PC-9 (cell line): ENCODE measurements at regions not wholly inside any gene's neighbourhood (a gene's known extent, or its start where the extent isn't known, plus 50 kb on each side); places are given as distances from the start of the nearest gene placed in this dataset.
A peak's percentile ranks its signal among the peaks of the same experiment; 100 is the strongest.

Experiments
- BruUV-seq: library from RNA; stranded (reverse); fragments of 400-500 nt; replicated peaks from 2 replicates; lab custom pipeline; 2021; lab: Mats Ljungman, UMichigan
- CTCF ChIA-PET: fragments of 300-600 bp; sonication (Branson Sonifier 250); formaldehyde crosslinking; loops from one replicate; lab custom pipeline; 2022; ENCODE audit warnings: antibody characterized with exemption; lab: Charles Lee
- POLR2A ChIA-PET: fragments of 300-600 bp; sonication (Branson Sonifier 250); formaldehyde crosslinking; loops from one replicate; lab custom pipeline; 2022; ENCODE audit warnings: antibody characterized with exemption; ENCODE audit not compliant: unreplicated experiment; lab: Charles Lee
- DNase-seq, 2 experiments: peaks; one replicate each; pipeline versions ENCODE4 v3.0.0 to v3.0.0-alpha.2; 2015 to 2022; ENCODE audit warnings: mixed read lengths in 1 of 2
- H2AFZ ChIP-seq: fragments of 200-600 bp; sonication (generic); 2 replicates; pipeline ENCODE4 v1.8.1; 2017; ENCODE audit warnings: antibody characterized with exemption
- H3F3A ChIP-seq: fragments of 200-600 bp; sonication (generic); 2 replicates; pipeline ENCODE4 v1.8.1; 2017; ENCODE audit warnings: antibody characterized with exemption, mild to moderate bottlenecking, low read depth; ENCODE audit not compliant: insufficient read depth
- H3K27ac ChIP-seq: fragments of 200-600 bp; sonication (generic); 2 replicates; pipeline ENCODE4 v1.6.1; 2016; ENCODE audit warnings: mixed run types
- H3K27me3 ChIP-seq: fragments of 200-600 bp; sonication (generic); 2 replicates; pipeline ENCODE4 v1.6.1; 2016; ENCODE audit warnings: low read depth, mixed run types; ENCODE audit not compliant: insufficient read depth
- H3K36me3 ChIP-seq: fragments of 200-600 bp; sonication (generic); 2 replicates; pipeline ENCODE4 v1.6.1; 2016; ENCODE audit warnings: low read depth, mixed run types
- H3K4me1 ChIP-seq: fragments of 200-600 bp; sonication (generic); replicated peaks from 2 replicates; pipeline ENCODE4 v1.6.1; 2016; ENCODE audit warnings: mixed run types; ENCODE audit not compliant: insufficient read depth
- H3K4me2 ChIP-seq: fragments of 200-600 bp; sonication (generic); 2 replicates; pipeline ENCODE4 v1.6.1; 2017; ENCODE audit warnings: mixed run types
- H3K4me3 ChIP-seq: fragments of 200-600 bp; sonication (generic); 2 replicates; pipeline ENCODE4 v1.6.1; 2016; ENCODE audit warnings: mixed run types
- H3K79me2 ChIP-seq: fragments of 200-600 bp; sonication (generic); 2 replicates; pipeline ENCODE4 v1.6.1; 2017; ENCODE audit warnings: low read depth, mixed run types
- H3K9me2 ChIP-seq: fragments of 200-600 bp; sonication (generic); 2 replicates; pipeline ENCODE4 v1.8.1; 2017; ENCODE audit warnings: mild to moderate bottlenecking; ENCODE audit not compliant: insufficient read depth
- H3K9me3 ChIP-seq: fragments of 200-600 bp; sonication (generic); 2 replicates; pipeline ENCODE4 v1.8.1; 2016; ENCODE audit warnings: low read depth; ENCODE audit not compliant: insufficient read depth
- H4K20me1 ChIP-seq: fragments of 200-600 bp; sonication (generic); 2 replicates; pipeline ENCODE4 v1.8.1; 2017; ENCODE audit not compliant: insufficient read depth
- CTCF ChIP-seq: fragments of 200-600 bp; sonication (generic); conservative IDR thresholded peaks from 2 replicates; pipeline ENCODE4 v1.6.1; 2017; ENCODE audit warnings: mixed run types, antibody characterized with exemption, mild to moderate bottlenecking, moderate library complexity
- EZH2 ChIP-seq: fragments of 200-600 bp; sonication (generic); IDR thresholded peaks from 2 replicates; pipeline ENCODE4 v1.8.0; 2017; ENCODE audit warnings: antibody characterized with exemption, low read depth
- intact Hi-C: fragments of 100-400 bp; cut with micrococcal nuclease; formaldehyde crosslinking; loops from one replicate; pipeline ENCODE4 v1.10.0; 2022; ENCODE audit not compliant: unreplicated experiment

- peak; percentile 69 for TF ChIP-seq CTCF
- no peak for TF ChIP-seq EZH2
- no peaks in the 10 kb centered on the region for H3K36me3 ChIP-seq
- H3K4me1 ChIP-seq = no peaks in the 10 kb centered on the region
- no peak overlapping the region for H2AFZ ChIP-seq
- H3F3A ChIP-seq = no peaks in the 10 kb centered on the region
- H3K4me2 ChIP-seq = no peak overlapping the region
- BruUV-seq = no TSS peak
- no peak overlapping the region for H3K4me3 ChIP-seq
- H3K27ac ChIP-seq = no peak overlapping the region
- H3K27me3 ChIP-seq = no peaks in the 10 kb centered on the region
- H3K9me2 ChIP-seq = no peaks in the 10 kb centered on the region
- no peaks in the 10 kb centered on the region for H3K9me3 ChIP-seq
- POLR2A ChIA-PET = no interaction called here
- DNase-seq = peak in 1 of 2 experiments; percentile 0
- no peaks in the 10 kb centered on the region for H4K20me1 ChIP-seq
- intact Hi-C loops = loop anchor here (2.0 kb wide), 1 partner anchor 399 kb away; no protein-coding TSS in a partner anchor
- no peaks in the 10 kb centered on the region for H3K79me2 ChIP-seq
- CTCF ChIA-PET = no interaction called here
Measured at GRCh38 chr9:17063535-17064135, 71.2 kb upstream of the CNTLN start.

- TF ChIP-seq EZH2 = no peak
- no peak for TF ChIP-seq CTCF
- Histone ChIP-seq H3K4me1 (no peaks in the 10 kb centered on the region), H3F3A (no peaks in the 10 kb centered on the region), H3K4me3 (no peak overlapping the region), H3K79me2 (no peaks in the 10 kb centered on the region), H3K36me3 (no peaks in the 10 kb centered on the region), H3K9me2 (no peaks in the 10 kb centered on the region), H3K27ac (no peak overlapping the region), H3K9me3 (no peaks in the 10 kb centered on the region), H4K20me1 (no peaks in the 10 kb centered on the region), H2AFZ (no peak overlapping the region), H3K4me2 (no peak overlapping the region), H3K27me3 (no peaks in the 10 kb centered on the region)
- intact Hi-C loops = loop anchor here (2.0 kb wide), 1 partner anchor 400 kb away; no protein-coding TSS in a partner anchor
- no peak for DNase-seq
- BruUV-seq = no TSS peak
- ChIA-PET POLR2A (no interaction called here), CTCF (no interaction called here)
Measured at GRCh38 chr9:17062497-17062896, 72.3 kb upstream of the CNTLN start.

GRCh38 chr9:17060450-17060849 is 74.4 kb upstream of the CNTLN start:
- CTCF ChIA-PET = no interaction called here
- Histone ChIP-seq H3K79me2 (no peaks in the 10 kb centered on the region), H3K36me3 (no peaks in the 10 kb centered on the region), H3K4me1 (no peaks in the 10 kb centered on the region), H4K20me1 (no peaks in the 10 kb centered on the region), H3K9me3 (no peaks in the 10 kb centered on the region), H3K27me3 (no peaks in the 10 kb centered on the region), H3K4me2 (no peak overlapping the region), H3K27ac (no peak overlapping the region), H2AFZ (no peak overlapping the region), H3K4me3 (no peak overlapping the region), H3F3A (no peaks in the 10 kb centered on the region), H3K9me2 (no peaks in the 10 kb centered on the region)
- intact Hi-C loops = no loop called here
- no peak for DNase-seq
- POLR2A ChIA-PET = no interaction called here
- no TSS peak for BruUV-seq
- TF ChIP-seq EZH2 = no peak
- no peak for TF ChIP-seq CTCF
